ENCODE measurements at regions not wholly inside any gene's neighbourhood (a gene's known extent, or its start where the extent isn't known, plus 50 kb on each side); places are given as distances from the start of the nearest gene placed in this dataset.

DNA sequence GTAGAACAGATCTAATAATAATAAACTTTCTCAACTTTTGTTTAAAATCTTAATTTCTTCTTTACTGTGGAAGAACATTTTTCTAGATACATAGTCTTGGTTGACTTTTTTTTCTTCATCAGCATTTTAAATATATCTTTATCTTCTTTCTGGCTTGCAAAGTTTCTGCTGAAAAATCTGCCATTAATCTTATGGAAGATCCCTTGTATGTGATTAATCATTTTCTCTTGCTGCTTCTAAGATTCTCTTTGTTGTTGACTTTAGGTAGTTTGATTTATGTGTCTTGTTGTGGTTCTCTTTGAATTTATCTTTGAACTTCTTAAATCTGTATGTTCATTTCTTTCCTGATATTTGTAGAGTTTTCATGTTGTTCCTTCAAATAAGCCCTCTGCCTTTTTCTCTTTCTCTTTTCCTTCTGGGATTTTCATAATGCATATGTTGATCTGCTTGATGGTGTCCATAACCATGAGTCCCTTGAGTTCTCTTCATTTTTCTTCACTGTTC, 657.6 kb upstream of the CXADR start:
- TF ChIP-seq POLR2A (IDR thresholded peaks at IDR 0.05; ENCODE audit: low read depth, low read length) (no peak), POLR2AphosphoS5 (IDR thresholded peaks at IDR 0.05; ENCODE audit: low read depth, low read length) (no peak)

All from GM12892 (cell line).